GM19452 (cell line): ENCODE measurements at regions not wholly inside any gene's neighbourhood (a gene's known extent, or its start where the extent isn't known, plus 50 kb on each side); places are given as distances from the start of the nearest gene placed in this dataset.

Experiments
- ATAC-seq: cut with Tn5 transposase; IDR thresholded peaks from one replicate; pipeline ENCODE4 v1.9.1; 2021; ENCODE audit not compliant: unreplicated experiment

DNA sequence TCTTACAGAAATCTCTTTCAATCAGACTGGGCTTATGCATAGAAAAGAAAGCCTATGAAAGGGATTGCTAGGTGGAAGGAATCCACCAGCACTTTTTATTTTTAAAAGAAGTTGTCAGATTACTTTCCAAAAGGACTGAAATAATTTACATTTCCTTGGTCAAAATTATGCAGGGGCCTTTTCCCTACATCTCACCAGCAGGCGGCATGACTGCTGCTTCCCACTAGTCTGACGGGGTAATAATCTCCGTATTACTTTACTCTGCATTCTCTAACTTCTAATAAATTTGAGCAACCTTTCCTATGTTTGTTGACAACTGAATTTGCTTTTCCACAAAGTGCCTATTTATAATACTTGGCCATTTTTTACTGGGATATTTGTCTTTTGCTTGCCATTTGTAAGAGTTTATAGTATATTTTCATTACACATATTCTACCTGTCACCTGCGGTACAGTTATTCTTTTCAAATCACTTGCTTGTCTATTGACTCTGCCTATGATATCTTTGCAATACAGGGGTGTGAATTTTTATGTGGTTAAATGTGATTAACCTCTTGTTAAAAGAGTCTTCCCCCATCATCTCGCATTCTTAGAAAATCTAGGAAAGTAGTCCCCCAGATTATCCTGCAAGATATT is 51.9 kb upstream of the USP47 start:
- ATAC-seq: no peak

DNA sequence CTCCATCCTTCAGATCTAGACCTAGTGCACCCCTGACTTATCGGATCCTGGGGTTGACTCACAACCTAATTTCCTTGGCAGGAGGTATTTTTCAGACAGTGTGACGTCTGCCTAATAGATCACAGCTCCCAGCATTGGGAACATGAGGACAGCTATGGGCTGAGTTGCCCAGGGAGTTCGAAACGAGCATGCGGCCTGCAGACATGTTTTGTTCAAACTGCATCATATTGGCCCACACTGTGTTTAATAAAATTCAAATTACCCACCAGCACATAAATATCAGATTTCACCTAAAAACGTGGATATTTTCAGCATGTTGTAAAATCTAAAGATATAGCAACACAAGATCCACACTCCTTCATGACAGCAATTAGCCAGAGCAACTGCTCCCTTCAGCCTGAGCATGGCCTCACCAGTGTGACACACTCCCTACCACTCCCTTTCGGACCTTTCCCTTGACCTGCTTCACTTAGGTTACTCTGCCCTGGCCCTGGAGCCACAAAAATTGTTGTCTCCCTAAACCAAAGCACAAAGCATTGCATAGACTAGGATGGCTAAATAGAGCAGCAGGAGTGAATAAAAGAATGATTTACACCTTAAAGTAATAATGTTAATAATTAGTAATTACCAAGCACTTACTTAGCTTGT is 53.6 kb upstream of the USP47 start:
- peak; percentile 12 for ATAC-seq

DNA sequence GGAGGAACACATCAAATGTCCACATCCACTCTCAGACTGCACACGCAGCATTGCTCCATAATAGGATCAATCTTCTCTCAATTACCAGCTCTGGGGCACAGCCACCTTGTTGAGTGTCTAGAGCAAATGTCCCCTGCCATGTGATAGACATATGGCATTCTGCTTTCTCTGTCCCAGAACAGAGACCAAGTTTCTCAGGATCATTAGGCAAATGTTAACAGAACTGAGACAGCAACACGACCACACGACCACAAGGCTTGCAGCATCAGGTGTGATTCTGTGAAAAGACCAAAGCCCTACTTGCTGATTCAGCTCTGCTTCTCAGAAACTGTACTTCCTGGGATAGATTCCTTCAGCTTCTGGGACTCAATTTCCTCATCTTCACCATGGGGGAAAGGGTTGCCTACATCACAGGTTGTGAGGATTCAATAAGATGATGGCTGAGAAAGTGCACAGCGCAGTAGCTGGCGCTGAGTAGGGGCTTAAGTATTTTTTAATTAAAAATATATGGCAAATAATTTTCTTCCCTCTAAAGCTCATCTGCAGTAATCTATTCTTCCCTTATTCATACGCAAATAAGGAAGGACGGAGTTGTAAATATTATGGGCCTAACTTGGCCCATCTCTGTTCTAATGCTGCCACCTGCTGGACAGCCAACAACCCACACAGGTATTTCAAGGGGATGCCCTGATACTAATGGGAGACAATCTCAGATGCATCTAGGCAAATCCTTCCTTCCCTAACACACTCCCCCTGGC is 54.3 kb upstream of the USP47 start:
- ATAC-seq: peak; percentile 69

GRCh38 chr11:11786771-11787170 is 55.0 kb upstream of the USP47 start:
- no peak for ATAC-seq

DNA sequence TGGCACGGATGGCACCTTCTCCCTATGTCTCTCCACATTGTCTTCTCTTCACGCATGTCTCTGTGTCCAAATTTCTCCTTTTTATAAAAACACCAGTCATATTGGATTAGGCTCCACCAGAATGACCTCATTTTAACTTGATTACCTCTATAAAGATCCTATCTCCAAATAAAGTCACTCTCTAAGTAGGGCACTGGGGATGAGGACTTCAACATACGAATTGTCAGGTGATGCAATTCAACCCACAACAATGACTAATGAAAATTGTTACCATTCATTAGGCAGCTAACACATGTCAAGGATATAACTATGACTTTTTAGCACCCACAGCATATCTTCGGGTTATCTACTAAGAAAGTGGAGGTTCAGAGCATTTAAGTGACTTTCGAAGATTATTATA is 55.5 kb upstream of the USP47 start:
- ATAC-seq: no peak

GRCh38 chr11:11782532-11783110 is 59.2 kb upstream of the USP47 start:
- no peak for ATAC-seq

DNA sequence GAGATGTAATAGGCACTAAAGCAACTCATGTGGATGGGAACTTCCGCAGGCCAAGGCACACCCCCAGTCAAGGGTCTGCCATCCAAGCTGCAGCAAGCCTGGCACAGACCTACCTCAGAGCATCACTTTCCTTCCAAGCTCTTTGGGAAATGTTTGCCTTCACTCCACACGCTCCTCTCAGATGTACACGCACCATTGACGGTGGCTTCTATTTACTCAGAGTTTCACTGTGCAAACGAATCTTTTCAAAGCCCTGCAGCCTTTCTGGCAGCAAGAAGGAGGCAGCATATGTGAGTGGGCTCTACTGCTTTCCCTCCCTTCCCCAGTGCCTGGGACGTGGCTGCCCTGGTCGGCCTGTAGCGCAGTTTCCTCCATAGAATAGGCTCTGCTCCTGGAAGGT is 60.9 kb upstream of the USP47 start:
- ATAC-seq: no peak

DNA sequence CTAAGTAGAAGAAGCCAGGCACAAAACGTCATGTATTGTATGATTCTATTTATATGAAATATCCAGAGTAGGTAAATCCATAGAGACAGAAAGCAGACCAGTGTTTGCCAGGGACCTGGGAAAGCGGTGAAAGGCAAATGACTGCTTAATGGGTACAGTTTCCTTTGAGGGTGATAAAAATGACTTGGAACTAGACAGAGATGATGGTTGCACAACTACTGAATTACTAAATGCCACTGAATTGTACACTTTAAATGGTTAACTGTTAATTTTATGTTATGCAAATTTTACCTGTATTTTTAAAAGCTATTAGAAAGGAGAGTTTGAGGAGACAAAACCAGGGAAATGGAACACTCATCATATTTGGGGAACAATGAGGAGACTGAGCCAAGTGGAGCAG is 61.8 kb upstream of the USP47 start:
- no peak for ATAC-seq

- no peak for ATAC-seq
Measured at GRCh38 chr11:11777897-11778296, 63.9 kb upstream of the USP47 start.

DNA sequence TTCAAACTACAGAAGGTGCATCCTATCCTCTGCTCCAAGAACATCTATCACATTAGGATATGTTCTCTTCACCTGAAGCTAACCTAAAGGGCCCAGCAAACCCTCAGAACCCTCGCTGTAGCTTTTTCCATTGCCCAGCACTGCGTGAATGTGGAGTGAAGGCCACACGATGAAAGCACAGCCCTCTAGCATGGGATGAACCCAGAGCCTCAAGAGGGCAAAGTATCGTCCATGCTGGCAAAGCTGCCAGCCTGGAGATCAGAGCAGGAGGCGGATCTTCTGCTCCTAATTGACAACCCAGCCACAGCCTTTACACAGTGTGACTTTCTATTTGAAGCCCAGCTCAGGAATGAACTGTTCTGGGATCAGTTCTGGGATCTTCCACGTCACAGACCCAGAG is 65.1 kb upstream of the USP47 start:
- no peak for ATAC-seq

DNA sequence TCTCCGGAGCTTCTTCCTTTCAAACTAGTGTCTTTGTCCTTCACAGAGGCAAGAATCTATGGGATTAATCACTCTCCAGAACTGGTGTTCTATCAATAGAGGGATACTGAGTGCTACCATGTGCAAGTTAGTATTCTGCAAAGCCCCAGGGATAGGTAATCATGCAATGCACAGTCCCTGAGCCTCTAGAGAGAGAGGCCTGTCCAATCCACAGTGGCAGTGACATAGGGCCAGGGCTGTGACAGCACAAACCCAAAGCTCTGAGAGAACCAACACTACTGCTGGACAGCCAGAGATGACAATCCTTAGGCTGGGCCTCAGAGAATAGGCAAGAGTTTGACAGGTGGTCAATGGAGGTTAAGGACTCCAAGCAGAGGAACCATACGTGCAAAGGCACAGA is 66.8 kb upstream of the USP47 start:
- no peak for ATAC-seq

- no peak for ATAC-seq
Measured at GRCh38 chr11:11772865-11773515, 68.8 kb upstream of the USP47 start.

GRCh38 chr11:11770921-11771486 is 70.8 kb upstream of the USP47 start:
- no peak for ATAC-seq

DNA sequence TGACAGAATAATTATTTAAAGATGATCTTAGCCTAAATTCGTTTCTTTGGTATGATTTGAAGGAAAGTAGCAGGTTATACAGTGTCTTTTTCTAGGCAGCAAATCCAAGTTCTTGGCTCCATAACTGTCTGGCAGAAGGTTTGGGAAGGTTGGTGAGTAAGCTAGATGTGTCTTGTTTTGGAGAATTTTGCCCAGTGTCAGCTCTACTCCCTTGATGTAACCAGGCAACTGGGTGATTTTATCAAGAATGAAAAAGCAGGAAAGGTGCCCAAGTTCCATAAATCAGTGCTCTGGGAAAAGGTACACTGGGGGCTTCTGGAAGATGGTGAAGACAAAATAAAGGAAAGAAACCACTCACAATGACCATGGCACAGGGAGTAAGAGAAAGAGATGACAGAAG is 71.5 kb upstream of the USP47 start:
- no peak for ATAC-seq

GRCh38 chr11:11769782-11770181 is 72.0 kb upstream of the USP47 start:
- ATAC-seq: no peak

- ATAC-seq: no peak
Measured at GRCh38 chr11:11769362-11769761, 72.4 kb upstream of the USP47 start.

DNA sequence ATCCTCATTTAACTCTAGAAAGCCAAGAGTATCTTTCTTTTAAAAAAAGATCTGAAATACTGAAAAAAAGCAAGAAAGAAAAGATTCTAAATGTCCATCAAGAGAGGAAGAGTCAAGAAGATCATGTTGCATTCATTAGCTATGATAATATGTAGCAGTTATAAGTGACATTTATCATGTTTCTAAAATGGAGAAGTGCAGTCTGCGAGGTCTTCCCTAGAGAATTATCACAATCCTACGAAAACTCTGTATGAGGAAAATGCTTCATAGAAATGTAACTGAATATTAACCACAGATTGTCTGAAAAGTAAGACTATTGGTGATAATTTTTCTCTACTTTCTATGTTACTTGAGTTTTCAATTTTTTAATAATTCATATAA is 77.4 kb upstream of the USP47 start:
- no peak for ATAC-seq

- no peak for ATAC-seq
Measured at GRCh38 chr11:11763796-11764422, 77.9 kb upstream of the USP47 start.

DNA sequence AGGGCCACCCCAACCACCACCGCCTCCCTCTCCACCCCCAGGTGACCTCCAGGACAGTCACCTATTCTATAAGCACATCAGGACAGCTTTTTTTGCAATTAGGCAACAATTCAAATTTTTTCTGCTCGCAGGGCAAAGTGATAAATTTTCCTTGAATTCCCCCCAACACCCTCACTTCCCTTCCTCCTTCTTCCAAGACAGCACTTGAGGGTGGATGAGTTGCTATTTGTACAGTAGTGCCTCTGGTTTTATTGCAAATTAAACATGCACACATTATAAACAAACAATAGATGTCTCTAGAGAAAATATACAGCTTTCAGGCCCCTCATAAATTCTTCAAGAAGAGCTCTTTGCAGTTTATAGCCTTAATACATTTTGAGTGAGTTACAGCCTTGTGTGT is 80.9 kb upstream of the USP47 start:
- no peak for ATAC-seq

DNA sequence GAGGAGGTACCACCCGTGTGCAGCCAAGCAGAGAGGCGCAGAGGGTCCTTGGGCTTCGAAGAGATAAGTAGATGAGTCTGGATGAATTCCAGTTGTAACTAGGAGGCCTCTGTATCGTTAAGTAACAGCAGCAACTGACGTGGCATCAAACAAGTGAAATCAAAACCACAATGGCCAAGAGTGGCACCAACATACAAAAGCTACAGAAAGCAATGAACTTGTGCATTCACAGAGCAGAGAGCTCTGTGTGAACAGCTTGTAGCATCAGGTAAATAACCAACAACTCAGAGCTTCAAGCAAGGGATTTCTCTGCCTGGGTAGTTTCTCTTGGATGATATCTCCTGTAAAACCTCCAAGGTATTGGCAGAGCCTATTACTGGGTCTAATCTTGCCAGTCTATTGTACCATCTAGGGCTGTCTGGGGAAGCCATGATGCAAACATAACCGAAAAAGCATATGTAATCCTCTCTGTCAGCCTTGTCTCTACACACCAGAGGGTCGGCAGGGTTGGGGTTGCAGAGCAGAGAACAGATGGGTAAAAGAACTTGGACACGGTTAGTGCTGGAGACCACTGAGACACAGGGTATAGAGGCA is 83.1 kb upstream of the USP47 start:
- ATAC-seq: no peak
